A172 (cell line): ENCODE measurements at regions not wholly inside any gene's neighbourhood (a gene's known extent, or its start where the extent isn't known, plus 50 kb on each side); places are given as distances from the start of the nearest gene placed in this dataset.
"Not testable (repeated sequence)": the region's sequence is repeated elsewhere in the genome, so short reads cannot be mapped to it uniquely, and the experiment has no call there.

Experiments used
- DNase-seq: peaks from one replicate; pipeline ENCODE4 v3.0.0-alpha.2; 2015; ENCODE audit warnings: low spot score

GRCh38 chr10:6926971-6927370 lies 346.9 kb upstream of the PRKCQ start:
- no peak for DNase-seq

GRCh38 chr10:6925146-6925545 lies 345.1 kb upstream of the PRKCQ start:
- no peak for DNase-seq

- DNase-seq = peak; percentile 75
Measured at GRCh38 chr10:6924166-6924565, 344.1 kb upstream of the PRKCQ start.

- DNase-seq = not testable (repeated sequence)
Measured at GRCh38 chr10:6921026-6921425, 340.9 kb upstream of the PRKCQ start.

GRCh38 chr10:6920072-6921019 lies 340.3 kb upstream of the PRKCQ start:
- DNase-seq = peak; percentile 22

GRCh38 chr10:6919077-6919476 lies 339.0 kb upstream of the PRKCQ start:
- DNase-seq = no peak

- DNase-seq = no peak
Measured at GRCh38 chr10:6918305-6918704, 338.2 kb upstream of the PRKCQ start.

GRCh38 chr10:6917125-6917524 lies 337.0 kb upstream of the PRKCQ start:
- DNase-seq = no peak

GRCh38 chr10:6916601-6917000 lies 336.5 kb upstream of the PRKCQ start:
- no peak for DNase-seq

GRCh38 chr10:6915307-6915706 lies 335.2 kb upstream of the PRKCQ start:
- no peak for DNase-seq

- DNase-seq = no peak
Measured at GRCh38 chr10:6912929-6913328, 332.9 kb upstream of the PRKCQ start.

- DNase-seq = peak; percentile 82
Measured at GRCh38 chr10:6912424-6912823, 332.3 kb upstream of the PRKCQ start.

- DNase-seq = no peak
Measured at GRCh38 chr10:6912021-6912420, 331.9 kb upstream of the PRKCQ start.

- DNase-seq = no peak
Measured at GRCh38 chr10:6909905-6910560, 330.0 kb upstream of the PRKCQ start.

- no peak for DNase-seq
Measured at GRCh38 chr10:6907877-6908530, 327.9 kb upstream of the PRKCQ start.

GRCh38 chr10:6894405-6894804 lies 314.3 kb upstream of the PRKCQ start:
- DNase-seq = no peak

GRCh38 chr10:6892864-6893263 lies 312.8 kb upstream of the PRKCQ start:
- no peak for DNase-seq

GRCh38 chr10:6891924-6892323 lies 311.8 kb upstream of the PRKCQ start:
- DNase-seq = no peak

- DNase-seq = no peak
Measured at GRCh38 chr10:6889718-6890117, 309.6 kb upstream of the PRKCQ start.

- DNase-seq = no peak
Measured at GRCh38 chr10:6888434-6888833, 308.4 kb upstream of the PRKCQ start.

- no peak for DNase-seq
Measured at GRCh38 chr10:6885284-6885683, 305.2 kb upstream of the PRKCQ start.

GRCh38 chr10:6881987-6882386 lies 301.9 kb upstream of the PRKCQ start:
- DNase-seq = no peak
